ENCODE measurements at regions not wholly inside any gene's neighbourhood (a gene's known extent, or its start where the extent isn't known, plus 50 kb on each side); places are given as distances from the start of the nearest gene placed in this dataset.
"Not testable (repeated sequence)": the region's sequence is repeated elsewhere in the genome, so short reads cannot be mapped to it uniquely, and the experiment has no call there.

- no peak for DNase-seq (ENCODE audit: low read depth, low spot score)
- TF ChIP-seq SUZ12 (IDR thresholded peaks at IDR 0.05; ENCODE audit: extremely low read depth, insufficient read depth, insufficient read length) = no peak
- TF ChIP-seq ZNF274 (IDR thresholded peaks at IDR 0.05; ENCODE audit: low read depth, low read length) = no peak
- no peak for TF ChIP-seq YY1 (IDR thresholded peaks at IDR 0.05; ENCODE audit: insufficient read depth, insufficient read length)
- Histone ChIP-seq H3K4me1 (ENCODE audit: insufficient read depth, insufficient read length) (no peaks in the 10 kb centered on the region), H3K4me3 (ENCODE audit: insufficient read length, low read depth) (no peak overlapping the region), H3K9me3 (ENCODE audit: insufficient read depth, low read length) (peaks cover 58% of the 10 kb centered on the region), H3K36me3 (ENCODE audit: insufficient read depth, insufficient read length, low read length) (no peaks in the 10 kb centered on the region), H3K9ac (ENCODE audit: insufficient read length, low read depth) (no peak overlapping the region), H3K27me3 (ENCODE audit: insufficient read depth, insufficient read length) (no peaks in the 10 kb centered on the region)
These were observed 61.8 kb downstream of the SDR9C7 start for GRCh38 chr12:56872366-56872765.

- Histone ChIP-seq H3K36me3 (ENCODE audit: insufficient read depth, insufficient read length, low read length) (no peaks in the 10 kb centered on the region), H3K27me3 (ENCODE audit: insufficient read depth, insufficient read length) (no peaks in the 10 kb centered on the region), H3K9me3 (ENCODE audit: insufficient read depth, low read length) (peaks cover 85% of the 10 kb centered on the region), H3K4me3 (ENCODE audit: insufficient read length, low read depth) (no peak overlapping the region), H3K4me1 (ENCODE audit: insufficient read depth, insufficient read length) (no peaks in the 10 kb centered on the region), H3K9ac (ENCODE audit: insufficient read length, low read depth) (no peak overlapping the region)
- TF ChIP-seq ZNF274 (IDR thresholded peaks at IDR 0.05; ENCODE audit: low read depth, low read length) = no peak
- TF ChIP-seq SUZ12 (IDR thresholded peaks at IDR 0.05; ENCODE audit: extremely low read depth, insufficient read depth, insufficient read length) = no peak
- no peak for TF ChIP-seq YY1 (IDR thresholded peaks at IDR 0.05; ENCODE audit: insufficient read depth, insufficient read length)
- DNase-seq (ENCODE audit: low read depth, low spot score) = no peak
These were observed 67.0 kb downstream of the SDR9C7 start for GRCh38 chr12:56867216-56867615.

- no peak for TF ChIP-seq ZNF274 (IDR thresholded peaks at IDR 0.05; ENCODE audit: low read depth, low read length)
- no peak for TF ChIP-seq SUZ12 (IDR thresholded peaks at IDR 0.05; ENCODE audit: extremely low read depth, insufficient read depth, insufficient read length)
- no peak for TF ChIP-seq YY1 (IDR thresholded peaks at IDR 0.05; ENCODE audit: insufficient read depth, insufficient read length)
- no peaks in the 10 kb centered on the region for H3K27me3 ChIP-seq (ENCODE audit: insufficient read depth, insufficient read length)
- H3K9me3 ChIP-seq (ENCODE audit: insufficient read depth, low read length) = peaks cover 90% of the 10 kb centered on the region
- no peak for DNase-seq (ENCODE audit: low read depth, low spot score)
- no peak overlapping the region for H3K9ac ChIP-seq (ENCODE audit: insufficient read length, low read depth)
- no peak overlapping the region for H3K4me3 ChIP-seq (ENCODE audit: insufficient read length, low read depth)
- no peaks in the 10 kb centered on the region for H3K36me3 ChIP-seq (ENCODE audit: insufficient read depth, insufficient read length, low read length)
- no peaks in the 10 kb centered on the region for H3K4me1 ChIP-seq (ENCODE audit: insufficient read depth, insufficient read length)
These were observed 67.7 kb downstream of the SDR9C7 start for GRCh38 chr12:56866493-56866892.

- H3K9me3 ChIP-seq (ENCODE audit: insufficient read depth, low read length) = peaks cover 85% of the 10 kb centered on the region
- no peak overlapping the region for H3K9ac ChIP-seq (ENCODE audit: insufficient read length, low read depth)
- no peak overlapping the region for H3K4me3 ChIP-seq (ENCODE audit: insufficient read length, low read depth)
- H3K27me3 ChIP-seq (ENCODE audit: insufficient read depth, insufficient read length) = no peaks in the 10 kb centered on the region
- no peak for DNase-seq (ENCODE audit: low read depth, low spot score)
- no peak for TF ChIP-seq SUZ12 (IDR thresholded peaks at IDR 0.05; ENCODE audit: extremely low read depth, insufficient read depth, insufficient read length)
- TF ChIP-seq YY1 (IDR thresholded peaks at IDR 0.05; ENCODE audit: insufficient read depth, insufficient read length) = no peak
- no peak for TF ChIP-seq ZNF274 (IDR thresholded peaks at IDR 0.05; ENCODE audit: low read depth, low read length)
- H3K36me3 ChIP-seq (ENCODE audit: insufficient read depth, insufficient read length, low read length) = no peaks in the 10 kb centered on the region
- H3K4me1 ChIP-seq (ENCODE audit: insufficient read depth, insufficient read length) = no peaks in the 10 kb centered on the region
These were observed 69.9 kb downstream of the SDR9C7 start for GRCh38 chr12:56864318-56864717.

GRCh38 chr12:56863789-56864188 lies 70.4 kb downstream of the SDR9C7 start:
- Histone ChIP-seq H3K9ac (ENCODE audit: insufficient read length, low read depth) (no peak overlapping the region), H3K4me3 (ENCODE audit: insufficient read length, low read depth) (no peak overlapping the region), H3K27me3 (ENCODE audit: insufficient read depth, insufficient read length) (no peaks in the 10 kb centered on the region), H3K9me3 (ENCODE audit: insufficient read depth, low read length) (peaks cover 80% of the 10 kb centered on the region), H3K4me1 (ENCODE audit: insufficient read depth, insufficient read length) (no peaks in the 10 kb centered on the region), H3K36me3 (ENCODE audit: insufficient read depth, insufficient read length, low read length) (no peaks in the 10 kb centered on the region)
- no peak for TF ChIP-seq SUZ12 (IDR thresholded peaks at IDR 0.05; ENCODE audit: extremely low read depth, insufficient read depth, insufficient read length)
- no peak for DNase-seq (ENCODE audit: low read depth, low spot score)

- Histone ChIP-seq H3K36me3 (ENCODE audit: insufficient read depth, insufficient read length, low read length) (no peaks in the 10 kb centered on the region), H3K9ac (ENCODE audit: insufficient read length, low read depth) (no peak overlapping the region), H3K4me1 (ENCODE audit: insufficient read depth, insufficient read length) (no peaks in the 10 kb centered on the region), H3K4me3 (ENCODE audit: insufficient read length, low read depth) (no peak overlapping the region), H3K27me3 (ENCODE audit: insufficient read depth, insufficient read length) (no peaks in the 10 kb centered on the region), H3K9me3 (ENCODE audit: insufficient read depth, low read length) (peaks cover 65% of the 10 kb centered on the region)
- DNase-seq (ENCODE audit: low read depth, low spot score) = no peak
- no peak for TF ChIP-seq SUZ12 (IDR thresholded peaks at IDR 0.05; ENCODE audit: extremely low read depth, insufficient read depth, insufficient read length)
These were observed 71.9 kb downstream of the SDR9C7 start for GRCh38 chr12:56862264-56862663.

GRCh38 chr12:56853392-56853978 lies 80.7 kb downstream of the SDR9C7 start:
- peaks cover 21% of the 10 kb centered on the region for H3K9me3 ChIP-seq (ENCODE audit: insufficient read depth, low read length)
- not testable (repeated sequence) for H3K4me1 ChIP-seq (ENCODE audit: insufficient read depth, insufficient read length); H3K4me3 ChIP-seq (ENCODE audit: insufficient read length, low read depth); H3K36me3 ChIP-seq (ENCODE audit: insufficient read depth, insufficient read length, low read length); H3K27me3 ChIP-seq (ENCODE audit: insufficient read depth, insufficient read length); DNase-seq (ENCODE audit: low read depth, low spot score); H3K9ac ChIP-seq (ENCODE audit: insufficient read length, low read depth)

GRCh38 chr12:56851462-56851861 lies 82.7 kb downstream of the SDR9C7 start:
- no peaks in the 10 kb centered on the region for H3K27me3 ChIP-seq (ENCODE audit: insufficient read depth, insufficient read length)
- H3K9me3 ChIP-seq (ENCODE audit: insufficient read depth, low read length) = peaks cover 21% of the 10 kb centered on the region
- H3K9ac ChIP-seq (ENCODE audit: insufficient read length, low read depth) = no peak overlapping the region
- DNase-seq (ENCODE audit: low read depth, low spot score) = no peak
- no peak overlapping the region for H3K4me3 ChIP-seq (ENCODE audit: insufficient read length, low read depth)
- H3K36me3 ChIP-seq (ENCODE audit: insufficient read depth, insufficient read length, low read length) = no peaks in the 10 kb centered on the region
- no peaks in the 10 kb centered on the region for H3K4me1 ChIP-seq (ENCODE audit: insufficient read depth, insufficient read length)
- no peak for TF ChIP-seq ZNF274 (IDR thresholded peaks at IDR 0.05; ENCODE audit: low read depth, low read length)
- TF ChIP-seq YY1 (IDR thresholded peaks at IDR 0.05; ENCODE audit: insufficient read depth, insufficient read length) = no peak
- no peak for TF ChIP-seq SUZ12 (IDR thresholded peaks at IDR 0.05; ENCODE audit: extremely low read depth, insufficient read depth, insufficient read length)
